ENCODE measurements at regions not wholly inside any gene's neighbourhood (a gene's known extent, or its start where the extent isn't known, plus 50 kb on each side); places are given as distances from the start of the nearest gene placed in this dataset.

- Mint-ChIP-seq H3K9me3 (no peaks in the 10 kb centered on the region), H3K27me3 (ENCODE audit: low read depth) (peaks cover 4% of the 10 kb centered on the region), H3K4me1 (no peaks in the 10 kb centered on the region), H3K4me3 (no peak overlapping the region), H3K27ac (no peak overlapping the region), H3K36me3 (no peaks in the 10 kb centered on the region)
- TF ChIP-seq CTCF (IDR thresholded peaks at IDR 0.05; ENCODE audit: unreplicated experiment), result no peak
- DNase-seq (ENCODE audit: low spot score in 2 of 2, unreplicated experiment in 2 of 2), result no peak
Measured at GRCh38 chr5:97417986-97418385, 234.9 kb upstream of the RIOK2 start.

GRCh38 chr5:97418462-97418861 lies 235.4 kb upstream of the RIOK2 start:
- H3K4me1 Mint-ChIP-seq, result no peaks in the 10 kb centered on the region
- no peaks in the 10 kb centered on the region for H3K36me3 Mint-ChIP-seq
- H3K4me3 Mint-ChIP-seq, result no peak overlapping the region
- H3K9me3 Mint-ChIP-seq, result no peaks in the 10 kb centered on the region
- DNase-seq (ENCODE audit: low spot score in 2 of 2, unreplicated experiment in 2 of 2), result no peak
- H3K27me3 Mint-ChIP-seq (ENCODE audit: low read depth), result peaks cover 4% of the 10 kb centered on the region
- TF ChIP-seq CTCF (IDR thresholded peaks at IDR 0.05; ENCODE audit: unreplicated experiment), result no peak
- H3K27ac Mint-ChIP-seq, result no peak overlapping the region

- Mint-ChIP-seq H3K27me3 (ENCODE audit: low read depth) (no peaks in the 10 kb centered on the region), H3K9me3 (no peaks in the 10 kb centered on the region), H3K4me3 (no peak overlapping the region), H3K4me1 (no peaks in the 10 kb centered on the region), H3K36me3 (no peaks in the 10 kb centered on the region), H3K27ac (no peak overlapping the region)
- DNase-seq (ENCODE audit: low spot score in 2 of 2, unreplicated experiment in 2 of 2), result no peak
- no peak for TF ChIP-seq CTCF (IDR thresholded peaks at IDR 0.05; ENCODE audit: unreplicated experiment)
Measured at GRCh38 chr5:97420646-97421045, 237.6 kb upstream of the RIOK2 start.

- Mint-ChIP-seq H3K27ac (no peak overlapping the region), H3K4me3 (no peak overlapping the region), H3K4me1 (no peaks in the 10 kb centered on the region), H3K9me3 (no peaks in the 10 kb centered on the region), H3K27me3 (ENCODE audit: low read depth) (peaks cover 5% of the 10 kb centered on the region), H3K36me3 (no peaks in the 10 kb centered on the region)
- no peak for DNase-seq (ENCODE audit: low spot score in 2 of 2, unreplicated experiment in 2 of 2)
- TF ChIP-seq CTCF (IDR thresholded peaks at IDR 0.05; ENCODE audit: unreplicated experiment), result no peak
Measured at GRCh38 chr5:97422678-97423077, 239.6 kb upstream of the RIOK2 start.

- TF ChIP-seq CTCF (IDR thresholded peaks at IDR 0.05; ENCODE audit: unreplicated experiment), result no peak
- Mint-ChIP-seq H3K4me1 (no peaks in the 10 kb centered on the region), H3K36me3 (no peaks in the 10 kb centered on the region), H3K9me3 (no peaks in the 10 kb centered on the region), H3K4me3 (no peak overlapping the region), H3K27ac (no peak overlapping the region), H3K27me3 (ENCODE audit: low read depth) (peaks cover 5% of the 10 kb centered on the region)
- DNase-seq (ENCODE audit: low spot score in 2 of 2, unreplicated experiment in 2 of 2), result no peak
Measured at GRCh38 chr5:97425511-97425910, 242.5 kb upstream of the RIOK2 start.

GRCh38 chr5:97427235-97427634 lies 244.2 kb upstream of the RIOK2 start:
- Mint-ChIP-seq H3K9me3 (no peaks in the 10 kb centered on the region), H3K27me3 (ENCODE audit: low read depth) (peaks cover 5% of the 10 kb centered on the region), H3K4me1 (no peaks in the 10 kb centered on the region), H3K4me3 (no peak overlapping the region), H3K36me3 (no peaks in the 10 kb centered on the region), H3K27ac (no peak overlapping the region)
- no peak for DNase-seq (ENCODE audit: low spot score in 2 of 2, unreplicated experiment in 2 of 2)
- TF ChIP-seq CTCF (IDR thresholded peaks at IDR 0.05; ENCODE audit: unreplicated experiment), result no peak

All from mesothelial cell of epicardium (in vitro differentiated cells).